Fibroblast of skin of back (primary cell): ENCODE measurements at regions not wholly inside any gene's neighbourhood (a gene's known extent, or its start where the extent isn't known, plus 50 kb on each side); places are given as distances from the start of the nearest gene placed in this dataset.
A peak's percentile ranks its signal among the peaks of the same experiment; 100 is the strongest.

ENCODE experiments used
- DNase-seq: peaks from one replicate; pipeline ENCODE4 v3.0.0-alpha.2; 2013

DNA sequence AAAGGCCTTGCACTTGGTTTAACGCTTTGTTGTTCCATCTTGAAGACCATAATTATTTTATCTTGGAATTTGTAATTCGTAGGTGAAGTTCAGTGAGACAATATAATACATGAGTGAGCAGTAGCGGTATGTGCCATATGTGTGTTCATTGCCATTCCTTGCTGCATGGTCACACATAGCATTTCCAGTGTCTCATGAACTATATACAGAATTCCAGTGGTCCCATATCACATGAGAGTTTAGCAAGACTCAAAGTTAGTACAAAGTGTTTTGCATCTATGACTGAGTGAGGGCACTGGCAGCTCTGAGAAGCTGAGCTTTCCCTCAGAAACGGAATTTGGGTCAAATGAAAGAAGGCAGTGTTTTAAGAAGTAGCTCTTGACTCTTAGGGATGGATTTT, 359.8 kb downstream of the FOXG1 start:
- no peak for DNase-seq

DNA sequence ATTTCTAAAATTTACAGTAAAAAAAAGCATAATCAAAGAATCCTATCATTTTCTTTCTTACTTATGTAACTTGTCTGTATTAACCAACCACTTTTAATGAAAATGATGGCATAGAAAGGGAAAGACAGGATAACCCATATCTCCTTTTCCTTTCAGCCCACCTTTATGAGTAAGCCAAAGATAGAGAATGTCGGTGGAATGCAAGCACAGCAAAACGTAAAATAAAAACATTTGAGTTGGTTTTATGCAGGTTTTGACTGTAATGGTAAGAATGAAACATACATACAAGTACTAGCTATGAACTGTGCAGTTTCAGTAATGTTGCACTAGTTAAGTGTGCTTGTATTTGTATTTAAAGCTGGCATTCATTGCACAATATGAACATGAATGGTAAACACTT, 360.3 kb downstream of the FOXG1 start:
- no peak for DNase-seq

DNA sequence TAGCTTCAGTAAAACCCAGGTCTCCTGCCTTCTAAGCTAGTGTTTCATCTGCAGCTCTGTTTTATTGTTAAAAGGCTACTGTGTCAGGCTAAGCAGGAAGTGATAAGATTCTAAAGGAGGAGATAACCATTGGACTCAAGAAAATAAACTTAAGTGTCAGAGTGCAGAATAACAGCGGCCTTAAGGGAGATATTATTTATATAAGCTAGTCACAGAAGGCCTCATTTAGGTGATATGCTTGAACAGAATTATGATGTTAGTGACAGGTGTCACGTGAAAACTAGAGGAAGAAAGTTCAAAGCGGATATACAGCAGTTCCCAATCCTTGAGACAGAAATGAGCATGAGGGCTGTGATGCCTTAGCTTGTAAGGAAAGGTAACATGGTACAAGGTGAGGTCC, 373.4 kb downstream of the FOXG1 start:
- DNase-seq, result no peak

DNA sequence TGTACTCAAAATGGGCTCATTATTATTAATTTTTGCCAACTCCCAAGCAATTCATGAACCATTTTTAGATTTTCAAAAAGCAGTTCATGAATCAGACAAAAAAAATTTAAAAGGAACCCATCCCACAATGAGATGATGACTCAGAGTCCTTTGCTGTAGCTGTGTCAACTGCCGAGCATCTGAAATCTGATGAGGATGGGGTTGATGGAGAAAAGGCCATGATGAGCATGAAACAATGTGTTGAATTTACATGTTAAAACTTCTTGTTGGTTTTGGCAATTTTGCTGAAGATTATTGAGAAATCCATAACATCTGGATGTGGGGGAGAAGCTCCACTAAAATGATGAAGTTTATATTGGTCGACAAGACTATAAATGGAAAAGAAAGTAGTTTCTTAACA, 378.0 kb downstream of the FOXG1 start:
- DNase-seq, result peak; percentile 95

DNA sequence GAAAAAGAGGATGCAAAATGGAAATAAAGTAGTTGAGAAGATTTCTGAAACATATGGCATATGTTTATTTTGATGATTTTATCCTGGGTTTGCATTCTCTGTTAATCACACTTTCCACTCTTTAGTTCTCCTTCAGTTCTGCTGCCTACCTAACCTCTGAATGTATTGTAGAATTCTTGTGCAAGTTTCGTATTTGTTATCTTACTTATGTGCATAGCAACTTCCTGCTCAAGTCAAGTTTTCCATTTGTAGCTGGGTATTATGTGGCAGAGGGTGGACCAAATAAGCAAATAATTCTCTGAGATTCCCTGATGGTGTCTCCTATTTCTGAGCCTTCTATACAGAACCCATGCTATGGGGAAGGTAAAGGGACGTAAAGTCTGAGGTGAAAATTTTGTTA, 381.6 kb downstream of the FOXG1 start:
- no peak for DNase-seq

DNA sequence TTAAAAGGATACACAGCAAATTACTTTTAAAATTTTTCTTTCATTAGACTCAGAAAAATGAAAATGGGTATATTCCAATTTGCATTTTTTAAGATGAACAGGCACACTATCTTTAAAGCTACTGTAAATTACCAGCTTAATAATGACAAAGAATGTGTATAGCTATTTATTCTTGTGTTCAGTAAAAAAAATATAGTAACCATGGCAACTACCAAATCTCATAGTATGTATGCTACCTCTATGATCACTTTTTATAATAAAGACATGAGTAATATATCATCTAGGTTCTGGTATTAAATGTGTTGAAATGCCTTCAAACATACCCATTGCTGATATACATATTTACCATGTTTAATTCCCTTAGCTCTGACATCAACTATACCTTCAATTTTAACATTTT, 383.2 kb downstream of the FOXG1 start:
- no peak for DNase-seq

DNA sequence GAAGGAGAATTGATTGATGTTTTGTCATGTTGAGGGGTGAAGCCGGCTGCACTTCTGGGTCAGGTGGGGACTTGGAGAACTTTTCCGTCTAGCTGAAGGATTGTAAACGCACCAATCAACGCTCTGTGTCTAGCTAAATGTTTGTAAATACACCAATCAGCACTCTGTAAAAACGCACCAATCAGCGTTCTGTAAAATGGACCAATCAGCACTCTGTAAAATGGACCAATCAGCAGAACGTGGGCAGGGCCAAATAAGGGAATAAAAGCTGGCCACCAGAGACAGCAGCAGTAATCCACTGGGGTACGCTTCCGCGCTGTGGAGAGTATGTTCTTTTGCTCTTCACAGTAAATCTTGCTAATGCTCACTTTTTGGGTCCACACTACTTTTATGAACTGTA, 384.1 kb downstream of the FOXG1 start:
- no peak for DNase-seq

DNA sequence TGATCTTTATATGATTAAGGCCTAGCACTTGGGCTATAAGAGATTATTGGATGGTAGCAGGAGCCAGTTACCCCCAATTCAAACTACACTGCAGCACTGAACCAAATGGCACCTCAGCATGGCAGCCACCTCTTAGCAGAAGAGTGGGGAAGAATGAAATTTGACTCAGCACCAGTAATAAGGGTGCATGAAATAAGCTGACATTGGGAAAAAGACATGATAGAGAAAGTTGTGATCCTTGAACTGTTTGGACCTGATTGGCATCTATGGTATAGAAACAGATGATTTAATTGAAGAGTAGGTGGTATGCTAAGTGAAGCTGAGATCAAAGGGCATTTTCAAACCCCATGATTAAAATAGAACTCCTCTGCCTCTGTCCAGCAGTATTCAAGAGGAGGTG, 389.5 kb downstream of the FOXG1 start:
- DNase-seq, result no peak

DNA sequence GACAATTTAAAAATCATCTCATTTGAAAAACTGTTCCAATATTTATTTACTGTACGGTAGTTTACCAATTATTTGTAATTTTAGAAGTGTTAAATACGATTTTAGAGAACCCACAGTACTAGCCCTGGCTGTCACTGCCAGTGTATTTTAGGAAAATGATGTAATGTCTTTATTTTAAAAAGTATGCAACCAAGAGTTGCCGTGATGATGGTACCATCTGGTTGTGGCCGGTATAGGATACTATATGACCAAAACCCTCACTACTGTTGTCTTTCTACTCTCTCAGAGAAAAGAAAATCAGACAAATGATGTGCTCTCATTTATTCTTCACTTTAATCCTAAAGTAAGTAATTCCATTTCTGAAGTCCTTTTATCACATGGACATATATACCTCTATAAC, 395.0 kb downstream of the FOXG1 start:
- no peak for DNase-seq

DNA sequence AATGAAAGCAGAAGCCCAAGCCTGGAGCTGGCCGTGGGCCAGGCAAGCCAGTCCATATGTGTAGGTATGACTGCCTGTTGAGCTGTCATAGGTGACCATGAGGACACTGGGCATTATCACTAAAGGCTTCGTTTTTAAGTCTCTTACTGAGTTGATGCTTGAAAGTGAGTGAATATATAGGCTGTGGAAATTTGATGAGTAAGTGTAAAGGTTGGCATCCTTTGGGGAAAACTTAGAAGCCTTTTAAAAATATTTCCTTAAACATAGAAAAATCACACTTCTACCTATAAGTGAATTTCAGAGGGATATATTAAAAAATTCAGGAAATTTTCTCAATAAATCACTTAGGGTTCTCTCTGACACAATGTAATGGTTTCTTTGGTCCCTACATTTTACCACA, 396.5 kb downstream of the FOXG1 start:
- DNase-seq, result no peak

DNA sequence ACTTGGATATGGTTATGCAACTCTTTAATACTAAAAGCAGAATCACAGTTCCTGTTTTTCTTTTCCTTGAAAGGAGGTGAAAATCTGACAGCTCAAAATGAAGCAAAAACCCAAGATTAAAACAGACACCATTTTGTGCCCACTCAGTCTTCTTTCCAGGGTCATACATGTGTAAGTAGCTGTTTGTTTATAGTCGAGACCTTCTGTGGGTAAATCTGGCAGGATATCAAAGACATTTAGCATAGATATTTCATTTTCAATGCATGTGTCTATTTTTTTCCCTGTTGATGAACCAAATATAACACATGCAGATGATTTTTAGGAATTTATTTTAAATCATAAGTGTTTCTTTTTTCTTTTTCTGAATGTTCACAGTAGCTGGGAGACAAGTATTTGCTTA, 398.8 kb downstream of the FOXG1 start:
- DNase-seq, result no peak

DNA sequence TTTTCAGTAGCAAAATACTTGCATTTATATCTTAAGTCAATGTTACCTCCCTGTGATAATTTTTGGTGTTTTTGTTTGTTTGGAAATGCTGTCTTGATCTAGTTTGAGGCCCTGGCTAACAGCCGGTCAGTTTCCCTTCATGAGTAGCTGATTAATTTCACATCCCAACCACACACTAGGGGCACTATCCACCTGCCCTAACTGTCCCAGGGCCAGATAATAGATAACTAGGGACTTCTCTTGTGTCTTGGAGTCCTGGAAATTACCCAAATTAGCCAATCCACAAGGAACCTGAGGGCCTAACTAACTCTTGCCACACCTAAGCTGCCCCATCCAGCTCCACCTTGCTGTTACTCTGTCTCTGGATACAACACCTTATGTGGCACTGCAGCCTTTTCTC, 399.9 kb downstream of the FOXG1 start:
- no peak for DNase-seq

DNA sequence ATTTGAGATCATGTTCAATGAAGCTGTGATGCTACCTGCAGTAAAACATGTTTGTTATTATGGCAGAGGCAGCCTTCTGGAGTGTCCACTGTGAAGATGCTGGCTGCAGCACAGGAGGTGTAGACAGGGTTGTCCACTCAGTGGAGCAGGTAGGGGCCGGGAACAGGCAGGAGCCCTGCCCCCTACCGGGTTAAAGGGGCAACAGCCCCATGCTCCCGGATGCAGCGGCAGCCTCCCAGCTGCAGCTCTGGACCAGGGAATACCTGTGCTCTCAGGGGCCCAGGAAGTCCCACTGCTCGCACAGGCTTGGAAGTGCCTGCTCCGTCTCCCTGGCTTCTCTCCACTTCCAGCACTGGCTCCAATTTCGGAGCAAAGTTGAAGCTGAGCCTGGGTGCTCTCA, 401.6 kb downstream of the FOXG1 start:
- no peak for DNase-seq

DNA sequence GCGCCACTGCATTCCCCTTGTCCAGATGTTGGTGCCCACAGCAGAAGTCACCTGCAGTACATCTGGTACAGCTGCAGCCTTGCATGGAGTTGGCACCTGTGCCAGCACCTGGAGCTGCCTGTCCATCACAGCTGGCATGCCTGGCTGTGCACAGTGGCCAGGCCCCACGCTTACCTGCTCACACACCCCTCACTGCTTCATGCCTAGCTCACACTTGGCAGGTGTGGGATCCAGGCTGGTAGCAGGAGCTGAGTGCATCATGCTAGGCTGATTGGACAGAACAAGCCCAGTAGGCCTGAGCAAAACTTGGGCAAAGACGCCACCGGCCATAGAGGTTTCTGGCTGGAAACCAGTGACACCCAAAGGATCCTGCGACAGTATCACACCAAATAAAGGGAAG, 402.8 kb downstream of the FOXG1 start:
- DNase-seq, result no peak

DNA sequence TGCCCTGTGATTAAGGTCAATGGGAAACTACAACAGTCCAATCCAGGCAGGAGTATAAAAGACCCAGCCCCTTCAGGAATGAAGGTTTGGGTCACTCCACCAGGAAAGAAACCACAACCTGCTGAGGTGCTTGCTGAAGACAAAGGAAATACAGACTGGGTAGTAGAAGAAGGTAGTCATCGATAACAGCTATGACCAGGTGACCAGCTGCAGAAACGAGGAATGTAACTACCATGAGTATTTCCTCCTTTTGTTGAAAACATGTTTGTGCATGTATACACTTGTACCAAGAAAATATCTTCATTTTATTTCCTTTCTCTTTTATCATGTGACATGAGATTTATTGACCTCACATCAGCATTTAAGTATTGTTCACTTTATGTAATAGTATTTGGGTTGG, 409.1 kb downstream of the FOXG1 start:
- no peak for DNase-seq

DNA sequence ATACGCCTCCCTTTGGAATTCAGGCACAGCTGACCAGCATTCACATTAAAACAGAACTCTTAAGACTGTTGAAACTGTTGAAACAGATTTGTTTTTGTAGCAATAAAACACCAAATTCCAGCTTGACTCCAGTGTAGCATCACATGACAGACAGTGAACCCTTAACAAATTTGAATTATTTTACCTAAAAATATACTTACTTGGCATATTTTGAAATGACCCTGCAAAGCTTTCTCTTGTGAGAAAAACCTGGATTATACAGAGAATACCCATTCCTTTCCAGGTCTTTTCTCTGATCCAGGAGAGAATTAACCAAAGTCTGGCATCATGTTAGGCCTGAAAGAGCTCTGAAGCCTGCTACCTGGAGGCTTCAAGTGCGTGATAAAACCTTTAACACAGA, 410.3 kb downstream of the FOXG1 start:
- no peak for DNase-seq

DNA sequence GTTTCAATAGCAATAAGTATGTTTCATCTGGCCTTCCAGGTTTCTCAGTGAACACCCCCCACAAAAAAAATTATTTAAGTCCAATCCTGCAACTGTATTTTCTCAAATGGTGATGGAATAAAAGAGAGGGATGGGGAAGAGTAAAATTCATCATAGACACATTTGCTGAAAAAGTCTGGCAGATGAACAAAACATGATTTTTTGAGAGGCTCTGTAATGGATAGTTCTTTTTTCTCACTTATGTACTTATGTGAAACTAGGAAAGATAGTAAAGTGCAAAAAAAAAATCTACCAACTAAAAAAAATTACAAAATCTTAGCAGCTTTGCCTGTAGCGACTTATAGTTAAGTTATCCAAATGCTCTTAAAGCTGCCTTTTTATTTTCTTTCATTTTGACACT, 412.4 kb downstream of the FOXG1 start:
- DNase-seq, result no peak

DNA sequence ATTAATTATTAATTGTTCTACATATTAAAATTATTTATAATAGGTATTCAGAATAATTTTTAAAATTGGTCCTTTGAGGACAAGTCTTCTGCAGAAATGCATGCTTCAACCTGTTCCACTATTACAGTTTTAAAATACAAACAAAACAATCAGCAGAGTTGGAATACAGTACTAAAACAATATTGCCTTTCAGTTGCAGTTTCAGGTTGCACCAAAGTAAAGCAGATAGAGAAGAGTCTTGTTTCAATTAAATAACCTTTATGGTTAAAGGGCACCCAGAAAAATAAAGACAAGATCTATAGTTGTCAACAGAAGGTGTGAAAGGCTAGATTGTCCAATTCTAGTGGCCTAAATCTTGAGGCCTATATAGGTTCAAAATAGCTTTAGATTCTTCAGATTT, 424.5 kb downstream of the FOXG1 start:
- DNase-seq, result no peak

DNA sequence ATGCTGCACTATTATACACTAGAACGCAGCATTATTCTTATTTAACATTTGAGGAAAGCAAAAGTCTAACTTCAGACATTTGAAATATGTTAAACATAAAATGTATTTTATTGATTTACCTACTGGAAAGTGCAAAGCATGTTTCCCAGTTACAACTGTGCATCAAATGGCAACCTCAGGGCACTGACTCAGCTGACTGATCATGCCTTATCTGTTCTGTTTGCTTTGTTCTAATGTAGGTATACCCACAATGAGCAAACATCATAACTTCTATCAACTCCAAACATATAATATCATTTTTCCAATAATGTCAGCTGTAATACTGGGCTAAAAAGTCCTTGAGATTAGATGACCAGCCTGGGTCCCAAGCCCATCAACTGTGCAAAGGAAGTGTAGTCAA, 431.0 kb downstream of the FOXG1 start:
- DNase-seq, result no peak

DNA sequence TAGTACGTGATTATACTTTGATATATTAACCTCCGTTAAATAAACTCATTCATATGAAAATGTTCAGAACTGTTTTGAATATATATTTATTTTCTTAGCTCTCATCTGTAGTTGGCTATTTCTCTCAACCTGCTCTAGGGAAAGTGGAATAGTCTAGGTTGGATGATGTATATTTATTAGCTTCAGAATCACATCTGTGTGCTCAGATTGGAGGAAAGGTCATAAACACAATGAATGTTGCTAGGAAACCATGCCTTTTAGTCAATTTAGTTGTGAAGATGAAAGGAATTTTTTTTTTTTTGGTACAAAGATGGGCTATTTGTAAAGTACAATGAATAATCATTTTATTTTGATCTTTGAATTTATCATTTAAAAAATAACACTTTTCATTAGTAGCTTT, 439.1 kb downstream of the FOXG1 start:
- DNase-seq, result no peak

DNA sequence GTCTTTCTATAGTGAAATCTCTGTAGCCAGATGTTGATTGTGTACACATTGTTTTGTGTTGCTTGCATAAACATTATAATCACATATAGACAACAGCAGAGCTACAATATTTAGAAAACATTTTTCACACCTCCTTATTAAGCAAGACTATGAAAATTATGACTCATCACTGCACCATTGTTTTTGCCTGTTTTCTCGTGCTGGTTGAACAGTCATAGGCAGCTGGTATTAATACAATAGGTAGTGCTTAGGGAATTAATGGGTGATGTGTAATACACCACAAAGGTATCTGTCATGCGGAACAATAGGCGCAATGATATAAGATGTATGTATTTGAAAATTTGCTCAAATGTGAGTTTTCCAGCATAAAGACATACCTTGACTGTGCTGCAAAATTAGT, 449.3 kb downstream of the FOXG1 start:
- DNase-seq, result no peak

DNA sequence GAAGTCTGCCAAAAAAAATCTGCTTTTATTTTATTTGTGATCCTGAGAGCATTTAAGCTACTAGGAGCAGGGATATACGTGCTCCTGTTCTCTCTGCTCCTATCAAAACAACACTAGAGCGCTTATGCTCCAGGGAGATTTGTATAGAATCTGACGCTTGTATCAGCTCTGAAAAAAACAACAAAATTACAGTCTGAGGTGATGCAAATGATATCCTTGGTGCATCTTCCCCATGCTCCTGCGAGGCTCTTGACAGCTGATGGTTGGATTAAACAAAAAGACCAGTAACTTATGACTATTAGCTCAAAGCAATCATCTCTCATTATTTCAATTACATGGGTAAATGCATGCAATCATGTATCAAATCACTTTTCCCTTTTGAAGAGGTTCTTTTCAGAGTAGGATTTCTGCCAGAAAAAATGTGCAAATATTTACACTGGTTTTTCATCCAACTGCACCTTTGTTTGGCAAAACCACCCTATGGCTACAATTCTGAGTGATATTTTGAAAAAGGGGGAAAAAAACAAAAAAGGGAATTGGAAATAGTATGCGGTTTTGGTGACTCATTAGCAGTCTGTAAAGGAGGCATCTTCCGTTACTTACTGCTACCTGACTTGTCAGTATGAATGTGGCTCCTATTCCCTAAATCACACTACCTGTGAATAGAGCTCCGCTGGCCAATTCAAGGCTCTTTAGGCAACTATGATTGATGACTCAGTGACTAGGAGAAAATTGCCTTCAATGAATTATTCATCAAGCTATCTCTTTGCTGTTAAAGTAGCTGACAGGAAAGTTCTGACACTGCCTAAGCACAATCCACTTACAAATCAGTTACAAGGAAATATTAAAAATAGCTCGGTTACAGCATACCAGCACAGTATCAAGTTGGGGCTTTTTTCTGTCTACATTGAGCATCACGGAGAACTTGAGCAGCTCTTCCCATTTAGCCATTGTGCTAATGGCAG, 450.0 kb downstream of the FOXG1 start:
- no peak for DNase-seq

DNA sequence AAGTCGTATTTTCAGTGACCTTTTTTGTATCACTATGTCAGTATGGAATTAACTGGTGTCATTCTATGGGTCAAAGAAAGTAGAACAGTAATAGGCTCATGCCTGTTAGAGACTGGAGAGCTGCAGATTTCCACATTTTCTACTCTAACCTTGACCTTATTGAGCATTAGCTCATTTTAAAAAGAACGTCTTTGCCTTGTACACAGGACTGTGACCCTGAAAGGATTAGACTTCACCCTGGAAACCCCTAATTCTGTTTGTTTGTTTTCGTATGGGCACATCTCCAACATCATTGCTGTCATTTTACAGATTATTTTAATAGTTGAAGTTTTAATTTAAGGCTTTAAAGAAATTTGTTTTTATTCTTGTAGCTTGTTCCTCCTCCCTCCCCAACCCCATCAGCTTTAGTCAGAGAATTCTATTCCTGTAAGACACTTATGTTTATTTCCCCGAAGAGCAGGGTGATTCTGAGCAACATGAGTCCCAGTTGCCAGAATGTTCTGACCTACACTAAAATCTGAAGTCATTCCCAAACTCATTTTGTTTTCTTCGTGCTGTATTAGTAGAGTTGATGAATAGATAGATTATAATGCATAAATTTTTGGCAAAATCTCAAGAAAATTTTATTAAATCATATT, 451.3 kb downstream of the FOXG1 start:
- no peak for DNase-seq

DNA sequence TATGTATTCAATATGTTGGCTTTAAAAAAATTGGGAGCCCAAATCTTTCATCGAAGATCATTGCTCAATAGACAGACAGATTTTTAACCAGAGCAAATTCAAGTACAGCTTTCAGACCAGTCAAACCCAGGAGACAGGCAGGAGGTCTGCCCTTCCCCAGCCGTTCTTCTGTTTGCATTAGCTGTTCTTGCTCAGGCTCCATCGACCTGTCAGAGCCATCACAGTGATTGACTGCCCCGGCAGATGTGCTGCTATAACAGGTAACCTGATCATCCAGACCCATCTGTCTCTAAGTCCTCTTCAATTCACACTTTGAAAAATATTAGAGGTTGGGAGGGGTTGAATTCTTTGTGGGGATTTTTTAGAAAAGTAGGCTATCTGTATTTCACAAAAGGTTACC, 453.5 kb downstream of the FOXG1 start:
- no peak for DNase-seq
